ENCODE measurements at regions not wholly inside any gene's neighbourhood (a gene's known extent, or its start where the extent isn't known, plus 50 kb on each side); places are given as distances from the start of the nearest gene placed in this dataset.

GRCh38 chr1:5436808-5437207, 555.4 kb downstream of the NPHP4 start:
- no peak overlapping the region for H3K4me3 ChIP-seq (ENCODE audit: low read depth, low read length)
- no peak for DNase-seq (ENCODE audit: low read depth)

DNA sequence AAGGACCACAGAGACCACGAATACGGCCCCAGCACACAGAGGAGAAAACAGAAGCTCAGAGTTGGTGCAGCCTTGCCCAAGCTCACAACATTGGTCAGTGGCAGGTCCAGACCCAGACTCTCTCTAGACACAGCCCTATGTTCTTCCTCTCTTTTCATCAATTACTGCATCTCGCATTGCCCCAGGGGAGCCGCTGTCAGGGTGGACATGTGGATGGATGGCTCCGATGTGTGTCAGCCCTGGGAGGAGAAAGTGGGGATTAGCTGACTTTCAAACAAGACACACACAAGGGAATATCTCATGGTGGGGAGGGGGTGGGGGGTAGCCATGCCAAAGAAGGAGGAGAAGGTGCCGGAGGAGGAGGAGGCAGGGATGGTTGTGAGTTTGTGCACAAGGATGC, 556.8 kb downstream of the NPHP4 start:
- no peak for DNase-seq (ENCODE audit: low read depth)
- no peak overlapping the region for H3K4me3 ChIP-seq (ENCODE audit: low read depth, low read length)

DNA sequence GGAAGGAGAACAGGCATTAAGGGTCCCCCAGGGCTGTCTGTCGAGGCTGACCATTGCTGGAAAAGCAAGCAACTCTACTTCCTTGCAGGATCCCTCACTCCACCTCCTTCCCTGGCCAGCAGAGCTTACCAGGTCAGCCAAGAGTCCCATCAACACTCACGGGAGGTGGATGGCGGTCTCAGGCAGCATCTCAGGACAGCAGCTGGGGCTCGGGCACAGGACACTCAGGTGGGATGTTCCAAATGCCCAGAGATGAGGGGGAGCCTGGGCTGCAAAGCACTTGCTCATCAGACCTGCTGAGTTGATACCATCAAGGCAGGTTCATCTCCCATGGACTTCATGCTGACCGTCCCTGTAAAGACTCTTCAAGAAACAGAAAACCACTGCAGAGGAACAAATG, 559.8 kb downstream of the NPHP4 start:
- no peak for DNase-seq (ENCODE audit: low read depth)
- H3K4me3 ChIP-seq (ENCODE audit: low read depth, low read length) = no peak overlapping the region

DNA sequence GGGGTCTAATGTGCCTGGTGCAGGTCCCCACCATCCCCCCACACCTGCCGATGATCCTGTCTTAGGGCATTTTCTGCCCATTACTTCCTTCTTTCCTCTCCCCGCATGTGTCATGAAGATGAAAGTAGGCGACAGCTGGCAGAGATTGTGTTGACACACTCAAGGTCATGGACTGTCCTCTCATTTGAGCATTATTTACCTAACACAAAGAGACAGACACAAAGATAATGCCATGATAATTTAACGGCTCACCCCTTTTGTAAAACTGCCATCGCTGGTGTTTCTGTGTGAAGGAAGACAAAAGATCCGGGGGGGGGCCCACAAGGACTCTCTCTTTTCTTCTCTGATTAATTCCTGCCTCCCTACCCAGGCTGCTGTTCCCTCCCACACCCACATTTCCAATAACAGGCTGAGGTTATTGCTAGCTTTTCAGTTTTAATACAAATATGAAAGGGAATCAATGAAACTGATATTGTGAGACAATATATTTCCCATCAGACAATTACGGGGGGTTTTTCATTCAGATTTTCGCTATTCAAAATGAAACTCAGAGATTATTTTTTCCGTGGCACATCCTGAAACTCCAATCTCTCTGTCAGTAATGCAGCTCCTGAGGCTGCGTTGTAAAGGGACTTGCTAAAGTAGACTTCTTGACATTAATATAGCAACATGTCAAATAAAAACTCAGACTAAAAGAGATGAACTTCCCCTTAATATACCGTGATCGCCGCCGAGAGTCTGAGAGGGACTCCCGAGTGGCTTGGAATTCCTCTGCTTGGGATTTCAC, 561.1 kb downstream of the NPHP4 start:
- no peak for DNase-seq (ENCODE audit: low read depth)
- H3K4me3 ChIP-seq (ENCODE audit: low read depth, low read length) = no peak overlapping the region

DNA sequence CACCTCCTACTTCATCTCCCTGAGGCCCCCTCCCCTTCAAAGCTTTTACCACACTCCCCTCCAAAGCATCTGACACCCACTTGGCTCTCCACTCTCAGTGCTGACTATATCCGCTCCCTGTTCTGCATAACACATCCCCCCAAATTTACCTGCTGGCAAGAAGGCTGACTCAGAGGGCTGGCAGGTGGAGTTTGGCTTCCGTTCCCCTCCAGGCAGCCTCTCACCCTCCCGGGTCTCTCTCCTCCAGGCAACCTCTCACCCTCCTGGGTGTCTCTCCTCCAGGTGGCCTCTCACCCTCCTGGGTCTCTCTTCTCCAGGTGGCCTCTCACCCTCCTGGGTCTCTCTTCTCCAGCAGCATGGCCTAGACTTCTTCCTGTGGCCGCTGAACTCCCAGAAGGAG, 562.1 kb downstream of the NPHP4 start:
- H3K4me3 ChIP-seq (ENCODE audit: low read depth, low read length) = no peak overlapping the region
- no peak for DNase-seq (ENCODE audit: low read depth)

- no peak for DNase-seq (ENCODE audit: low read depth)
- H3K4me3 ChIP-seq (ENCODE audit: low read depth, low read length) = no peak overlapping the region
Measured at GRCh38 chr1:5428351-5428750, 563.9 kb downstream of the NPHP4 start.

GRCh38 chr1:5427026-5427613, 565.1 kb downstream of the NPHP4 start:
- H3K4me3 ChIP-seq (ENCODE audit: low read depth, low read length) = no peak overlapping the region
- DNase-seq (ENCODE audit: low read depth) = no peak

DNA sequence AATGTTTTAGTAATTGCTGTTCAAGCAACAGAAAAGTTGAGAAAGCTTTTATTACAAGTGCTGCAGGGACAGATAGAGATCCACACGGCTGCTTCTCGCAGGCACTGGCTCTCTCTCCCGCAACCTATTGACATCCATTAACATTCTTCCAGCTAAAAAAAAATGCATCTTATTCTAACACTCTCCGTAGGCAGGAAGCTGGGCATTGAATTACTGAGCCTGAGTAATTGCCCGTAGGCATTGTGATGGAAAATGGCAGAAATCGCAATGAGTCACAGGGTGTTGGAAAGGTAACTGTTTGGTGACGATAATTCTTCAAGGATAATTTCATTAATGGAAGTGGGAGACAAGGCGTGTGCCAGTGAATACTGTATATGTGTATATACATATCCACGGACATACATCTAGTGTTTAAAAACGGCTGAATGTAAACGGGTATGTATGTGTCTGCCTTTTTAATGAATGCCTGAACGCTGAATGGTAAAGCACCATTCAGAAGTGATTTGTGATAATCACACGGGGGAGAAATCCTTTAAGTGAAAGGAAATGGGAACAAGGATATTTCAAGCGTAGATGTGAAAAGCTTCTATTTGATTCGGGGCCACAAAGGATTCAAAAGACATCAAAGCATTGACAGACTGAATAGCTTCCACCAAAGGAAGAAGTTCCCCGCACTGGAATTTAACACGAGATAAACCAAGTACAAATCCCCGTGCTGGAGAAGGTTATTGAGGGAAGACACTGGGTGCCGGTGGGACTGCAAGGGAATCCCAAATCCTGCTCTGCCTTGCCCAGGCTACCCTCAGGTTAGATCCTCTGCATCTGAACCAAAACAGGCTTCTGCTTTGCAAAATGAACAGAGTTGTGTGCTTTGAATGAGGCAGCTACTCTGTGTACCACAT, 567.2 kb downstream of the NPHP4 start:
- DNase-seq (ENCODE audit: low read depth) = no peak
- H3K4me3 ChIP-seq (ENCODE audit: low read depth, low read length) = no peak overlapping the region

GRCh38 chr1:5423109-5423508, 569.1 kb downstream of the NPHP4 start:
- DNase-seq (ENCODE audit: low read depth) = no peak
- no peak overlapping the region for H3K4me3 ChIP-seq (ENCODE audit: low read depth, low read length)

DNA sequence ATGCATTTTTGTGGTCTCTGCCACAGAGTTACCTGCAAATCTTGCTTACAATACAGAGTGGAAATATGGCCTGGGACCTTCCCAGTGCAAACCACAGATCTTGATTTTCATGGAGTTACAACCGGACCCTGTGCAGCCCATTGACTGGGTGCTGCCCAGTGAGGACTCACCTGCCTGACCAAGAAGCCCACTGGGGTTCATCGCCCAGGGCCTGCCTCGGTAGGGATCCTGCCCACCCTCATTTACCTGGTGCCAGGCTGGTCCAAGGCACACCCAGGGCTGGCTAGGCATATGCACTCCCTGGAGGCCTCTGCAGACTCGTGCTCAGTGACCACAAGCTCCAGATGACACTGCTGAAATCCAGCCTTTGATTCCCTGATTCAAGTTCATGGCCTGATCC, 572.7 kb downstream of the NPHP4 start:
- DNase-seq (ENCODE audit: low read depth) = no peak
- no peak overlapping the region for H3K4me3 ChIP-seq (ENCODE audit: low read depth, low read length)

- DNase-seq (ENCODE audit: low read depth) = no peak
- H3K4me3 ChIP-seq (ENCODE audit: low read depth, low read length) = no peak overlapping the region
Measured at GRCh38 chr1:5416518-5416917, 575.7 kb downstream of the NPHP4 start.

DNA sequence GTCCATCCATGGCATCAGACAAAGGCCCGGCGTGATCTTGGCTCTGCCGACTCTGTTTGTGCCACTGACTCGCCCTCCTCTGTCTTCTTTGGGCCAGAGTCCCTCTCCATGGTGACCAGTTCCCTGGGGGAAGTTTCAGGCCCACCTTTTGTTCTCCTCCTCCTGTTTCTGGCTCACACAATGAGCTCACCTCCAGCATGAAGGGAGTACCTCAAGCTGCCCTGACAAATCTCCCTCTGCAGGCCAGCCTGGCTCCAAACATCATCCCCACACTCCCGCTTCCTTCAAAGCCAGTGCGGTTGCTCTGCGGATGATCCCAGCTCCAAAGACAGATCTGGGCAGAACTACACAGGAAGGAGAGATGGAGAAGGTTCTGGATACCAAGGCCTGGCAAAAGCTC, 576.6 kb downstream of the NPHP4 start:
- no peak overlapping the region for H3K4me3 ChIP-seq (ENCODE audit: low read depth, low read length)
- no peak for DNase-seq (ENCODE audit: low read depth)

GRCh38 chr1:5410652-5411051, 581.6 kb downstream of the NPHP4 start:
- no peak overlapping the region for H3K4me3 ChIP-seq (ENCODE audit: low read depth, low read length)
- no peak for DNase-seq (ENCODE audit: low read depth)

DNA sequence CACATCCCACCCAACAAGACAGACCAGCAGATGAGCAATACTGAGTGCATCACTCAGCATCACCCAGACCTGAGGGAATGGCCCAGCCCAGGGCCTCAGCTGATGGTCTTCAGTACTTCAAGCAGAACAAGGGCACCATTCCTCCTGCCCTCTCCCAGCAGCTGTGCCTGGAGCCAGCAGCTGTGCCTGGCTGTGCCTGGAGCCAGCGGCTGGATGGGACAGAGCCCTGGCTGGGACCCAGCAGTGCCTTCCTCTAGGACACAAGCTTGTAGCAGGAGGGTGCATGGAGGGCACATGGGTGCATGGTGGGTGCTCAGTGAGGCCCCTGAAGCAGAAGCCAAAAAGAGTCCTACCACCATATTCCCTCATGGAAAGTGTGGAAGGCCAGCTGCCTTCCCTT, 583.8 kb downstream of the NPHP4 start:
- DNase-seq (ENCODE audit: low read depth) = no peak
- no peak overlapping the region for H3K4me3 ChIP-seq (ENCODE audit: low read depth, low read length)

DNA sequence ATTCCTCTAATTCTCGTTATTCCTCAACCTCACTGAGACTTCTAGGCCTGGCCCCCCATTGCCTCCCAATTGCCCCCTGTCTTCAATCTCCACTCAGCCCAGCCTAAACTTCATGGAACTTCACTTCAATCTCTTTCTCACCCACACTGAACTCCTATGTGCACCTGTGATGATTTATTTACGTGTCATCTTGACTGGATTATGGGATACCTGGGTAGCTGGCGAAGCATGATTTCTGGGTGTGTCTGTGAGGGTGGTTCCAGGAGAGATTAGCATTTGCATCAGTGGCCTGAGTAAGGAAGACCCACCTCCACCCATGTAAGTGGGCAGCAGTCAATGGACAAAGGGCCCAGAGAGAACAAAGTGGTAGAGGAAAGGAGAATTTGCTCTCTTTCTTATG, 587.0 kb downstream of the NPHP4 start:
- no peak overlapping the region for H3K4me3 ChIP-seq (ENCODE audit: low read depth, low read length)
- no peak for DNase-seq (ENCODE audit: low read depth)

GRCh38 chr1:5404412-5405203, 587.6 kb downstream of the NPHP4 start:
- H3K4me3 ChIP-seq (ENCODE audit: low read depth, low read length) = no peak overlapping the region
- no peak for DNase-seq (ENCODE audit: low read depth)

DNA sequence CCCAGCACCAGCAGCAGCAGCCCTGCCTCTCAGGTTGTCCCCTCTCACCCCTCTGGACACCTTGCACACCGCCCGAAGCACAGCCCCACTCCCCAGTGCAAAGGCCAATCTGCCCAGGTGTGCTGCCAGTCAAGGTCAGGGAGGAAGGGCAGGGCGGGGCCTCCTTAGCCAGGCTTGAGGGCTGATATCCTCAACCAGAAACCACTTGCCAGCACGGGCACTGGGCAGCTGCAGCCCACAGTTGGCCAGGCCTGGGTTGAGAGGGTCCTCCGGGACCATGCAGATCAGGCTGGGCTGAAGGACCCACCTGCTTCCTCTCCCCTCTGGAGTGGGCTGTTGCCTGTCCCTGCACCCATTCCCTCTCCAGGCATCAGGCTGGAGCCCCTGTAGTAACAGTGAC, 588.3 kb downstream of the NPHP4 start:
- no peak for DNase-seq (ENCODE audit: low read depth)
- no peak overlapping the region for H3K4me3 ChIP-seq (ENCODE audit: low read depth, low read length)

- no peak for DNase-seq (ENCODE audit: low read depth)
- no peak overlapping the region for H3K4me3 ChIP-seq (ENCODE audit: low read depth, low read length)
Measured at GRCh38 chr1:5402618-5403017, 589.6 kb downstream of the NPHP4 start.

GRCh38 chr1:5399771-5400170, 592.5 kb downstream of the NPHP4 start:
- H3K4me3 ChIP-seq (ENCODE audit: low read depth, low read length) = no peak overlapping the region
- DNase-seq (ENCODE audit: low read depth) = no peak

GRCh38 chr1:5396593-5396992, 595.6 kb downstream of the NPHP4 start:
- no peak for DNase-seq (ENCODE audit: low read depth)
- H3K4me3 ChIP-seq (ENCODE audit: low read depth, low read length) = no peak overlapping the region
